ENCODE measurements at regions not wholly inside any gene's neighbourhood (a gene's known extent, or its start where the extent isn't known, plus 50 kb on each side); places are given as distances from the start of the nearest gene placed in this dataset.

DNA sequence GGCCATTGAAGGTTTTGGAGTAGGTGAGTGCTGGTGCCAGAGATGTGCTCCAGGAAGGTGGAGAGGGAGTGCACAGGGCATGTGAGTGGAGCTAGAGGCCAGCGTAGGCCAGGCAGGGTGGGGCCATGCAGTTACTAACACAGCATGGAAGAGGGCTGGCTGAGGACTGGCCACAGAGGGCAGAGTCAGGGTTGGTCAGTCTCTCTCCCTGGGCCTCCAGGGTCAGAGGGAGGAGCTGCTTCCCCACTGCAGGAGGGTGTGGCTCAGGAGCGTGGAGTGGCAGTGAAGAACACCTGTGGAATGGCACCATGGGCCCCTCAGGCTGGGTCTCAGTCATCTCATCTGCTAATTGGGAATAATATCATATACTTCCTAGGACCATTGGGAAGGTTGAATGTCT is 167.7 kb downstream of the MACROH2A1 start:
- Histone ChIP-seq H3K27ac (ENCODE audit: poor library complexity, severe bottlenecking) (no peak overlapping the region), H3K4me3 (ENCODE audit: severe bottlenecking) (no peak overlapping the region), H3K27me3 (ENCODE audit: insufficient read depth, poor library complexity, severe bottlenecking) (no peaks in the 10 kb centered on the region), H3K36me3 (ENCODE audit: low read depth) (no peaks in the 10 kb centered on the region), H3K4me1 (ENCODE audit: insufficient read depth, poor library complexity, severe bottlenecking) (no peaks in the 10 kb centered on the region), H3K9me3 (ENCODE audit: severe bottlenecking) (no peaks in the 10 kb centered on the region)
- ATAC-seq (ENCODE audit: low read depth) = no peak
- TF ChIP-seq, protein P1, sequence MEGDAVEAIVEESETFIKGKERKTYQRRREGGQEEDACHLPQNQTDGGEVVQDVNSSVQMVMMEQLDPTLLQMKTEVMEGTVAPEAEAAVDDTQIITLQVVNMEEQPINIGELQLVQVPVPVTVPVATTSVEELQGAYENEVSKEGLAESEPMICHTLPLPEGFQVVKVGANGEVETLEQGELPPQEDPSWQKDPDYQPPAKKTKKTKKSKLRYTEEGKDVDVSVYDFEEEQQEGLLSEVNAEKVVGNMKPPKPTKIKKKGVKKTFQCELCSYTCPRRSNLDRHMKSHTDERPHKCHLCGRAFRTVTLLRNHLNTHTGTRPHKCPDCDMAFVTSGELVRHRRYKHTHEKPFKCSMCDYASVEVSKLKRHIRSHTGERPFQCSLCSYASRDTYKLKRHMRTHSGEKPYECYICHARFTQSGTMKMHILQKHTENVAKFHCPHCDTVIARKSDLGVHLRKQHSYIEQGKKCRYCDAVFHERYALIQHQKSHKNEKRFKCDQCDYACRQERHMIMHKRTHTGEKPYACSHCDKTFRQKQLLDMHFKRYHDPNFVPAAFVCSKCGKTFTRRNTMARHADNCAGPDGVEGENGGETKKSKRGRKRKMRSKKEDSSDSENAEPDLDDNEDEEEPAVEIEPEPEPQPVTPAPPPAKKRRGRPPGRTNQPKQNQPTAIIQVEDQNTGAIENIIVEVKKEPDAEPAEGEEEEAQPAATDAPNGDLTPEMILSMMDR (IDR thresholded peaks at IDR 0.05; ENCODE audit: poor library complexity, severe bottlenecking) = no peak
- DNase-seq (ENCODE audit: low spot score) = no peak

DNA sequence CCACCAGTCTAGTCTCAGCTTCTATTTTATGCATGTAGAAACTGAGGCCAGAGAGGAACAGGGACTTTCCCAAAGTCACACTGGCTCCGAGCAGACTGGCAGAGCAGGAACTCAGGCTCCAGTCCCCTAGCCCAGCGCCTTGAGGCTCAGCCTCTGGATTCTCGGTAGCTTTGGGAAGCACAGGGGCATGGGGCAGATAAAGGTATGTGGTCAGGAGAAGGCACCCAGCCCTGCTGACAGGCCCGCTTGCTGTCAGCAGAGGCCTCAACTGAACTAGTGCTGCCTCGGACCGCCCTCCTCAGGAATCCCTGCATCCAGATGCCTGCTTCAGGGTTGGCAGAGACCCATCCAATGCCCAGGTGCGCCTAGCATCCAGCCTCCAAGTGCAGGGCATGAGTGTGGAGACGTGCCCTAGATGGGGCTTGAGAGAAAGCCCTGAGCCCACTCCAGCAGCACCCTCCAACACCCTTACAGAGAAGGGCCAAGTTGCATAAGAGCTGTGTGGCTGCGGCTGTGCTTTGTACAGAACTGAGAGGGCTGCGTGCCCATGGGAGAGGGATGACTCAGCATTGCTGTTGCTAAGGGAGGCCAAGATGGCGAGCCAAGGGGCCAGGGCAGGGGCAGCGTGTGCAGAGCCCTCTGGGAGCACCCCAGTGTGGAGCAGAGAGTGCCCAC is 168.6 kb downstream of the MACROH2A1 start:
- H3K4me1 ChIP-seq (ENCODE audit: insufficient read depth, poor library complexity, severe bottlenecking) = no peaks in the 10 kb centered on the region
- no peak overlapping the region for H3K27ac ChIP-seq (ENCODE audit: poor library complexity, severe bottlenecking)
- no peaks in the 10 kb centered on the region for H3K36me3 ChIP-seq (ENCODE audit: low read depth)
- DNase-seq (ENCODE audit: low spot score) = no peak
- no peak overlapping the region for H3K4me3 ChIP-seq (ENCODE audit: severe bottlenecking)
- no peaks in the 10 kb centered on the region for H3K9me3 ChIP-seq (ENCODE audit: severe bottlenecking)
- ATAC-seq (ENCODE audit: low read depth) = no peak; the same call in 2 of the 3 replicates
- TF ChIP-seq, protein P1 (IDR thresholded peaks at IDR 0.05; ENCODE audit: poor library complexity, severe bottlenecking) = no peak
- no peaks in the 10 kb centered on the region for H3K27me3 ChIP-seq (ENCODE audit: insufficient read depth, poor library complexity, severe bottlenecking)

DNA sequence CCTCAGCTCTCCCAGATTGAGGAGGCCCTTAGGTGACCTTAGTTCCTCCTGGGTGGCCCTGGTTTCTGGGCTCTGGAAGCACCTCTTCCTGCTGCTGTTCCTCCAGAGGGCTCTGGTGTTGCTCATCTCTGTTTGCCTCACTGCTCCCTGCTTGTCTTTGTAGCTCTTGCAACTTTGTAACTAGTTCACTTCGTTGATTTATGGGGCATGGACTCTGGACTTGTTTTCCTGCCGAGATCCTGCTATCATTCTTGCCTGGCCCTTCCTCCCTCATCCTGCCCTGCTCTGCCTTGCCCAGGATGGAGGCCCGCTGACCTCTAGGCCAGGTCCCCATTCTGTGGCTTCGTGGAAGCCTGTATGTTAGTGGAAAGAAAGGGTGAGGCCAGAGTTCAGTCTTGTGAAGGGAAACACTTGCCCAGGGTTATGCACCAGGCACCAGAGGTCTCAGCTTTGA is 169.3 kb downstream of the MACROH2A1 start:
- Histone ChIP-seq H3K4me3 (ENCODE audit: severe bottlenecking) (no peak overlapping the region), H3K36me3 (ENCODE audit: low read depth) (no peaks in the 10 kb centered on the region), H3K27me3 (ENCODE audit: insufficient read depth, poor library complexity, severe bottlenecking) (no peaks in the 10 kb centered on the region), H3K27ac (ENCODE audit: poor library complexity, severe bottlenecking) (no peak overlapping the region), H3K4me1 (ENCODE audit: insufficient read depth, poor library complexity, severe bottlenecking) (no peaks in the 10 kb centered on the region), H3K9me3 (ENCODE audit: severe bottlenecking) (no peaks in the 10 kb centered on the region)
- TF ChIP-seq, protein P1 (IDR thresholded peaks at IDR 0.05; ENCODE audit: poor library complexity, severe bottlenecking) = no peak
- ATAC-seq (ENCODE audit: low read depth) (no peak), DNase-seq (ENCODE audit: low spot score) (no peak)

DNA sequence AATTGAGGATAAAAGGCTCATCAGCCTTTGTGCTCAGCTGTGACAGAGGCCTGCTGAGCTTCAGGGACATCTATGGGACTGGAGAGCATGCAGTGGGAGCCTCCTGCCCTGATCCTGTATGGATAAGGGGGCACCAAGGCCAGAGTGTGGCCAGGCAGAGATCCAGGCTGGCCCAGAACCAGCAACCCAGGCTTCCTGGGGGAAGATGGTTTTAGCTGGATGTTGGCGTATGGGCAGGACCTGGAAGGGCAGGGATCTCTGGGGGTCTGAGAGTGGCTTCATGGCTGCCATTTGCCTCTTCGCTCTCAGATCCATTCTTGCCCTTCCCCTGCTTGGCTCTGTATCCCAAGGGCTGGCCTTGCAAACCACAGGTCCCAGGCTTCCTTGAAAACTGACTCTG is 169.9 kb downstream of the MACROH2A1 start:
- Histone ChIP-seq H3K27ac (ENCODE audit: poor library complexity, severe bottlenecking) (no peak overlapping the region), H3K27me3 (ENCODE audit: insufficient read depth, poor library complexity, severe bottlenecking) (no peaks in the 10 kb centered on the region), H3K9me3 (ENCODE audit: severe bottlenecking) (no peaks in the 10 kb centered on the region), H3K4me1 (ENCODE audit: insufficient read depth, poor library complexity, severe bottlenecking) (no peaks in the 10 kb centered on the region), H3K36me3 (ENCODE audit: low read depth) (no peaks in the 10 kb centered on the region), H3K4me3 (ENCODE audit: severe bottlenecking) (no peak overlapping the region)
- ATAC-seq (ENCODE audit: low read depth) (no peak), DNase-seq (ENCODE audit: low spot score) (no peak)
- TF ChIP-seq, protein P1 (IDR thresholded peaks at IDR 0.05; ENCODE audit: poor library complexity, severe bottlenecking) = no peak

- H3K9me3 ChIP-seq (ENCODE audit: severe bottlenecking) = no peaks in the 10 kb centered on the region
- no peak for DNase-seq (ENCODE audit: low spot score)
- H3K36me3 ChIP-seq (ENCODE audit: low read depth) = no peaks in the 10 kb centered on the region
- H3K27ac ChIP-seq (ENCODE audit: poor library complexity, severe bottlenecking) = no peak overlapping the region
- H3K4me1 ChIP-seq (ENCODE audit: insufficient read depth, poor library complexity, severe bottlenecking) = no peaks in the 10 kb centered on the region
- TF ChIP-seq, protein P1 (IDR thresholded peaks at IDR 0.05; ENCODE audit: poor library complexity, severe bottlenecking) = no peak
- H3K4me3 ChIP-seq (ENCODE audit: severe bottlenecking) = no peak overlapping the region
- H3K27me3 ChIP-seq (ENCODE audit: insufficient read depth, poor library complexity, severe bottlenecking) = no peaks in the 10 kb centered on the region
- ATAC-seq (ENCODE audit: low read depth) = no peak
Observed at GRCh38 chr5:135228222-135228621, 170.8 kb downstream of the MACROH2A1 start.

All from RWPE2 (cell line).